Activated T-cell treated with anti-CD3 and anti-CD28 coated beads, Interleukin-2, amount 50 U/mL, for 72 hours (primary cell): ENCODE measurements at regions not wholly inside any gene's neighbourhood (a gene's known extent, or its start where the extent isn't known, plus 50 kb on each side); places are given as distances from the start of the nearest gene placed in this dataset.

Experiments used
- ATAC-seq, 2 donors: fragments of 150-1000 bp; cut with Tn5 transposase; replicated peaks in 1 of 2; 2 replicates each; pipeline ENCODE4 v1.10.0; 2021; ENCODE audit warnings: moderate library complexity in 2 of 2, mild to moderate bottlenecking in 1 of 2
- DNase-seq, 2 donors: peaks; one replicate each; pipeline ENCODE4 v3.0.0; 2021 to 2022; ENCODE audit warnings: mixed read lengths in 1 of 2
- H3K27ac Mint-ChIP-seq: one replicate; pipeline ENCODE4 v1.8.0; 2022; ENCODE audit warnings: mild to moderate bottlenecking, moderate library complexity, mixed read lengths
- H3K27me3 Mint-ChIP-seq: one replicate; pipeline ENCODE4 v1.8.0; 2022; ENCODE audit warnings: low read depth, mixed read lengths
- H3K36me3 Mint-ChIP-seq, 2 donors: one replicate each; pipeline ENCODE4 v1.8.0; 2022; ENCODE audit warnings: mixed read lengths in 2 of 2, mild to moderate bottlenecking in 1 of 2; ENCODE audit not compliant: insufficient read depth in 2 of 2
- H3K4me1 Mint-ChIP-seq: one replicate; pipeline ENCODE4 v1.8.0; 2022; ENCODE audit warnings: low read depth, mixed read lengths
- H3K4me3 Mint-ChIP-seq, 2 donors: one replicate each; pipeline ENCODE4 v1.8.0; 2022; ENCODE audit warnings: mild to moderate bottlenecking in 2 of 2, mixed read lengths in 2 of 2, moderate library complexity in 2 of 2
- H3K9me3 Mint-ChIP-seq, 2 donors: one replicate each; pipeline ENCODE4 v1.8.0; 2022; ENCODE audit warnings: mixed read lengths in 2 of 2

- Mint-ChIP-seq H3K4me1 (no peaks in the 10 kb centered on the region), H3K27me3 (peaks cover 6% of the 10 kb centered on the region), H3K27ac (no peak overlapping the region), H3K9me3 (no peaks in the 10 kb centered on the region), H3K4me3 (no peak overlapping the region), H3K36me3 (no peaks in the 10 kb centered on the region)
- peak; percentile 54 to 70 for ATAC-seq
- DNase-seq: peak; percentile 23 to 25
These were observed 131.2 kb upstream of the CDH4 start for GRCh38 chr20:61120595-61121515.

DNA sequence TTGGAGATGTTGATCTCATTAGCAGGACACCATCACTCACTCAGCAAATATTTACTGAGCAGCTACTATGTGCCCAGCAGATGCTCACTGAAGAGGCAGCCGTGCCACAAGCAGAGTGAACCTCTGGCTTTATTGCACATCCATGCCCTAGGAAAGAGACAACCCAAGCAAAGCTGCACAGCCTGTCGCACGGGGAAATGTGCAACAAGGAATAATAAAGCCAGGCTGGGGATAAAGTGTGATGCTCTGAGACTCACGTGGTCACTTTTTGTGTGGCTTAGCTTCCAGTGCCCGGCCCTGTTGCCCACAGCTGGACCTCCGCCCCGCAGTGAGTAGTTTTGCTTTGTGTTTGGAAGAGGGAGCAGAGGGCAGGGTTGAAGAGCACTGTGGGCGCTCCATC, 130.4 kb upstream of the CDH4 start:
- Mint-ChIP-seq H3K4me1 (no peaks in the 10 kb centered on the region), H3K36me3 (no peaks in the 10 kb centered on the region), H3K9me3 (no peaks in the 10 kb centered on the region), H3K27me3 (peaks cover 6% of the 10 kb centered on the region), H3K4me3 (no peak overlapping the region), H3K27ac (no peak overlapping the region)
- DNase-seq (no peak), ATAC-seq (no peak)

- Mint-ChIP-seq H3K4me1 (no peaks in the 10 kb centered on the region), H3K27me3 (peaks cover 6% of the 10 kb centered on the region), H3K4me3 (no peak overlapping the region), H3K27ac (no peak overlapping the region), H3K36me3 (no peaks in the 10 kb centered on the region), H3K9me3 (no peaks in the 10 kb centered on the region)
- no peak for DNase-seq
- ATAC-seq: no peak
These were observed 128.8 kb upstream of the CDH4 start for GRCh38 chr20:61123286-61123685.

- H3K27ac Mint-ChIP-seq: no peak overlapping the region
- no peak for ATAC-seq
These were observed 128.2 kb upstream of the CDH4 start for GRCh38 chr20:61123751-61124368.

GRCh38 chr20:61125076-61125475, 127.0 kb upstream of the CDH4 start:
- Mint-ChIP-seq H3K27me3 (no peaks in the 10 kb centered on the region), H3K36me3 (no peaks in the 10 kb centered on the region), H3K4me1 (no peaks in the 10 kb centered on the region), H3K4me3 (no peak overlapping the region), H3K27ac (no peak overlapping the region), H3K9me3 (no peaks in the 10 kb centered on the region)
- DNase-seq (no peak), ATAC-seq (no peak)

More at GRCh38 chr20:61123751-61124368, 128.2 kb upstream of the CDH4 start:
- Mint-ChIP-seq H3K9me3 (no peaks in the 10 kb centered on the region), H3K36me3 (no peaks in the 10 kb centered on the region), H3K27me3 (peaks cover 3% of the 10 kb centered on the region), H3K4me3 (no peak overlapping the region), H3K4me1 (no peaks in the 10 kb centered on the region)
- DNase-seq: no peak

- H3K36me3 Mint-ChIP-seq: no peaks in the 10 kb centered on the region
- H3K27ac Mint-ChIP-seq: no peak overlapping the region
- no peaks in the 10 kb centered on the region for H3K4me1 Mint-ChIP-seq
- no peaks in the 10 kb centered on the region for H3K27me3 Mint-ChIP-seq
- H3K4me3 Mint-ChIP-seq: no peak overlapping the region
- H3K9me3 Mint-ChIP-seq: no peaks in the 10 kb centered on the region
- DNase-seq (no peak), ATAC-seq (no peak)
These were observed 126.4 kb upstream of the CDH4 start for GRCh38 chr20:61125546-61126180.

GRCh38 chr20:61126369-61127195, 125.5 kb upstream of the CDH4 start:
- DNase-seq (no peak), ATAC-seq (no peak)
- H3K36me3 Mint-ChIP-seq: no peaks in the 10 kb centered on the region
- no peaks in the 10 kb centered on the region for H3K9me3 Mint-ChIP-seq
- no peaks in the 10 kb centered on the region for H3K4me1 Mint-ChIP-seq
- H3K27ac Mint-ChIP-seq: no peak overlapping the region
- no peak overlapping the region for H3K4me3 Mint-ChIP-seq
- H3K27me3 Mint-ChIP-seq: no peaks in the 10 kb centered on the region

DNA sequence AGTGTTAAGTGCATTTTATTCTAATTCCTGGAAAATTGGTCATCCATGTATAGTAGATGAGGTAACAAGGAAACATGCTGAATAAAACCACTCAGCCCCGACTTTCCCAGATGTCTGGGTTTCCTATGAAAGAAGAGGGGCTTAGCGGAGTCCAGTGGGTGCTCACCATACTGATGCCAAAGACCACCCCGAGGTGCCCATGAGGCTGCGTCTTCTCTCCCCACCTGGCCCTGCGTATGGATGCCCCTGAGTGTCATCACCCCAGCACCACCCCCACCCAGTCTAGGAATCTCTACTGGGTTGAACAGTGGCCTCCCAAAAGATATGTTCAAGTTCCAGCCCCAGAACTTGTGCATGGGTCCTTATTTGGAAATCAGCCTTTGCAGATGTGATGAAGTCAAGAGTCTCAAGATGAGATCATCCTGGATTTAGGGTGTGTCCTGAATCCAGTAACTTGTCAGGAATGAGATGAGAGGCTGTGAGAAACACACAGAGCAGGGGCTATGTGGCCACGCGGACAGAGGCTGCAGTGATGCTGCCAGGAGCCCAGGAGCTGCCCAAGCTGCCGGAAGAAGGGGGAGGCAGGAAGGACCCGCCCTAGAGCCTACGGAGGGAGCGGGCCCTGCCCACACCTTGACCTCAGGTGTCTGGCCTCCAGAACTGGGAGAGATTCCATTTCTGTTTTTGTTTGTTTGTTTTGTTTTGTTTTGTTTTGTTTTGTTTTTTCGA, 124.6 kb upstream of the CDH4 start:
- no peak for DNase-seq
- H3K27ac Mint-ChIP-seq: no peak overlapping the region
- no peaks in the 10 kb centered on the region for H3K27me3 Mint-ChIP-seq

GRCh38 chr20:61128701-61129269, 123.3 kb upstream of the CDH4 start:
- Mint-ChIP-seq H3K4me1 (no peaks in the 10 kb centered on the region), H3K9me3 (no peaks in the 10 kb centered on the region), H3K27ac (no peak overlapping the region), H3K36me3 (no peaks in the 10 kb centered on the region), H3K27me3 (peaks cover 5% of the 10 kb centered on the region), H3K4me3 (no peak overlapping the region)
- ATAC-seq: no peak
- no peak for DNase-seq

More for the DNA sequence above, 124.6 kb upstream of the CDH4 start:
- Mint-ChIP-seq H3K4me3 (no peak overlapping the region), H3K36me3 (no peaks in the 10 kb centered on the region), H3K4me1 (no peaks in the 10 kb centered on the region), H3K9me3 (no peaks in the 10 kb centered on the region)
- no peak for ATAC-seq

- no peak overlapping the region for H3K4me3 Mint-ChIP-seq
- H3K27me3 Mint-ChIP-seq: peaks cover 5% of the 10 kb centered on the region
- no peaks in the 10 kb centered on the region for H3K4me1 Mint-ChIP-seq
- H3K36me3 Mint-ChIP-seq: no peaks in the 10 kb centered on the region
- ATAC-seq: no peak
- no peak for DNase-seq
- no peaks in the 10 kb centered on the region for H3K9me3 Mint-ChIP-seq
- no peak overlapping the region for H3K27ac Mint-ChIP-seq
These were observed 122.8 kb upstream of the CDH4 start for GRCh38 chr20:61129311-61129710.

DNA sequence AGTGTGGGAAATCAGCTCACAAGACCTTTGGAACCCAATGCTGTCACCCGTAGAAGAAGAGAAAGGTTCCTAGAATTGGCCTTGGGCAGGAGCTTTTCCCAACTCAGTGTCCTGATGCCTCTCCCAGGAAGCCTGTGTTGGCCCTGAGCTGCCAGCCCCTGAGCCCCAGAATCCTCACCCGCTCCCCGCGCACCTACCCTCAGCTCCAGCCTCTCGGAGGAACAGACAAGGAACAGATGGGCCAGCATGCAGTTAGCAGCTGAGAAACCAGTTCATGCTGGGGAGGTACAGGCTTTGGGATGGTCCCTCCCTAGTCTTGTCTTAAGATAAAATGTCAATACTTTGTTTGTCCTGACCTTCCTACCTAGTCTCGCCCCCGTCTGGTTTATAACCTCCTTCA, 121.9 kb upstream of the CDH4 start:
- no peak for ATAC-seq

GRCh38 chr20:61131944-61132343, 120.1 kb upstream of the CDH4 start:
- Mint-ChIP-seq H3K9me3 (no peaks in the 10 kb centered on the region), H3K36me3 (no peaks in the 10 kb centered on the region), H3K4me1 (no peaks in the 10 kb centered on the region), H3K27me3 (peaks cover 5% of the 10 kb centered on the region), H3K27ac (no peak overlapping the region), H3K4me3 (no peak overlapping the region)
- DNase-seq: no peak
- ATAC-seq: no peak

More for the DNA sequence above, 121.9 kb upstream of the CDH4 start:
- Mint-ChIP-seq H3K27ac (no peak overlapping the region), H3K36me3 (no peaks in the 10 kb centered on the region), H3K9me3 (no peaks in the 10 kb centered on the region), H3K27me3 (peaks cover 5% of the 10 kb centered on the region), H3K4me1 (no peaks in the 10 kb centered on the region), H3K4me3 (no peak overlapping the region)
- DNase-seq: no peak
